Peyer's patch (tissue), 4 donors: ENCODE measurements at regions not wholly inside any gene's neighbourhood (a gene's known extent, or its start where the extent isn't known, plus 50 kb on each side); places are given as distances from the start of the nearest gene placed in this dataset.

Experiments
- CTCF ChIP-seq, 6 experiments: fragments of 450-650 bp in 4 of 6; fragments of 200-600 bp in 2 of 6; sonication (generic) in 1 of 6; IDR thresholded peaks; one replicate each; pipeline ENCODE4 v1.5.1; 2017 to 2019; ENCODE audit warnings: antibody characterized with exemption in 6 of 6, mild to moderate bottlenecking in 3 of 6, moderate library complexity in 1 of 6
- POLR2A ChIP-seq, 2 donors: fragments of 450-650 bp; IDR thresholded peaks; one replicate each; pipeline ENCODE4 v1.5.1; 2017; ENCODE audit warnings: antibody characterized with exemption in 2 of 2, mild to moderate bottlenecking in 2 of 2, moderate library complexity in 2 of 2

GRCh38 chr17:69643686-69644085 lies 229.2 kb downstream of the MAP2K6 start:
- TF ChIP-seq POLR2A (IDR thresholded peaks at IDR 0.05) (no peak), CTCF (IDR thresholded peaks at IDR 0.05) (no peak)
